HT1080 (cell line): ENCODE measurements at regions not wholly inside any gene's neighbourhood (a gene's known extent, or its start where the extent isn't known, plus 50 kb on each side); places are given as distances from the start of the nearest gene placed in this dataset.
"Not testable (repeated sequence)": the region's sequence is repeated elsewhere in the genome, so short reads cannot be mapped to it uniquely, and the experiment has no call there.

Experiments used
- DNase-seq: peaks from one replicate; pipeline ENCODE4 v3.0.0-alpha.2; 2015; ENCODE audit warnings: low read depth

- DNase-seq = no peak
Observed at GRCh38 chr1:37310064-37310463, 164.3 kb upstream of the ZC3H12A start.

GRCh38 chr1:37315371-37315846 is 159.0 kb upstream of the ZC3H12A start:
- DNase-seq = no peak

- DNase-seq = no peak
Observed at GRCh38 chr1:37317870-37318467, 156.4 kb upstream of the ZC3H12A start.

GRCh38 chr1:37318490-37318889 is 155.9 kb upstream of the ZC3H12A start:
- no peak for DNase-seq

GRCh38 chr1:37319284-37319683 is 155.1 kb upstream of the ZC3H12A start:
- DNase-seq = no peak

GRCh38 chr1:37323486-37324377 is 150.6 kb upstream of the ZC3H12A start:
- DNase-seq = peak; percentile 37

GRCh38 chr1:37325010-37325409 is 149.4 kb upstream of the ZC3H12A start:
- DNase-seq = no peak

GRCh38 chr1:37325509-37326437 is 148.6 kb upstream of the ZC3H12A start:
- DNase-seq = peak; percentile 23

GRCh38 chr1:37332126-37332525 is 142.3 kb upstream of the ZC3H12A start:
- DNase-seq = no peak

- DNase-seq = no peak
Observed at GRCh38 chr1:37338658-37339057, 135.7 kb upstream of the ZC3H12A start.

GRCh38 chr1:37342736-37343135 is 131.6 kb upstream of the ZC3H12A start:
- DNase-seq = no peak

GRCh38 chr1:37347104-37347649 is 127.2 kb upstream of the ZC3H12A start:
- no peak for DNase-seq

- no peak for DNase-seq
Observed at GRCh38 chr1:37353871-37354270, 120.5 kb upstream of the ZC3H12A start.

GRCh38 chr1:37354876-37355650 is 119.3 kb upstream of the ZC3H12A start:
- no peak for DNase-seq

GRCh38 chr1:37358992-37359391 is 115.4 kb upstream of the ZC3H12A start:
- DNase-seq = no peak

GRCh38 chr1:37360011-37360410 is 114.4 kb upstream of the ZC3H12A start:
- DNase-seq = no peak

- no peak for DNase-seq
Observed at GRCh38 chr1:37362594-37363385, 111.6 kb upstream of the ZC3H12A start.

GRCh38 chr1:37363535-37363934 is 110.8 kb upstream of the ZC3H12A start:
- DNase-seq = no peak

GRCh38 chr1:37368665-37369315 is 105.6 kb upstream of the ZC3H12A start:
- not testable (repeated sequence) for DNase-seq
